NCI-H2196 treated with DMSO at 0.1 percent for 48 hours (cell line): ENCODE measurements at regions not wholly inside any gene's neighbourhood (a gene's known extent, or its start where the extent isn't known, plus 50 kb on each side); places are given as distances from the start of the nearest gene placed in this dataset.

Experiments
- DNase-seq: peaks from one replicate; lab custom pipeline; 2025; ENCODE audit not compliant: unreplicated experiment; lab: John Stamatoyannopoulos, UW

GRCh38 chr2:18684206-18685038 lies 95.1 kb upstream of the NT5C1B start:
- no peak for DNase-seq

GRCh38 chr2:18682681-18683080 lies 93.3 kb upstream of the NT5C1B start:
- DNase-seq = no peak

- no peak for DNase-seq
These were observed 87.9 kb upstream of the NT5C1B start for GRCh38 chr2:18677280-18677679.

GRCh38 chr2:18674309-18674708 lies 84.9 kb upstream of the NT5C1B start:
- DNase-seq = no peak

- DNase-seq = no peak
These were observed 82.0 kb upstream of the NT5C1B start for GRCh38 chr2:18671363-18671762.

- no peak for DNase-seq
These were observed 78.9 kb upstream of the NT5C1B start for GRCh38 chr2:18668221-18668620.

- no peak for DNase-seq
These were observed 75.1 kb upstream of the NT5C1B start for GRCh38 chr2:18664421-18664820.

GRCh38 chr2:18663861-18664260 lies 74.5 kb upstream of the NT5C1B start:
- DNase-seq = no peak

GRCh38 chr2:18662689-18663088 lies 73.3 kb upstream of the NT5C1B start:
- no peak for DNase-seq

GRCh38 chr2:18659915-18660314 lies 70.5 kb upstream of the NT5C1B start:
- DNase-seq = no peak

GRCh38 chr2:18656048-18656447 lies 66.7 kb upstream of the NT5C1B start:
- DNase-seq = no peak

- DNase-seq = no peak
These were observed 62.7 kb upstream of the NT5C1B start for GRCh38 chr2:18651842-18652774.

GRCh38 chr2:18650221-18650620 lies 60.9 kb upstream of the NT5C1B start:
- DNase-seq = no peak

- DNase-seq = no peak
These were observed 60.2 kb upstream of the NT5C1B start for GRCh38 chr2:18649502-18650135.

GRCh38 chr2:18648161-18648560 lies 58.8 kb upstream of the NT5C1B start:
- DNase-seq = no peak

GRCh38 chr2:18647731-18648130 lies 58.4 kb upstream of the NT5C1B start:
- no peak for DNase-seq

- no peak for DNase-seq
These were observed 55.9 kb upstream of the NT5C1B start for GRCh38 chr2:18645315-18645714.

GRCh38 chr2:18644115-18644462 lies 54.7 kb upstream of the NT5C1B start:
- DNase-seq = no peak

GRCh38 chr2:18643326-18644114 lies 54.2 kb upstream of the NT5C1B start:
- no peak for DNase-seq

- no peak for DNase-seq
These were observed 52.5 kb upstream of the NT5C1B start for GRCh38 chr2:18641823-18642222.
